IMR-90 (cell line): ENCODE measurements at regions not wholly inside any gene's neighbourhood (a gene's known extent, or its start where the extent isn't known, plus 50 kb on each side); places are given as distances from the start of the nearest gene placed in this dataset.

Source experiments
- ATAC-seq: fragments of 200-7000 bp; cut with Tn5 transposase; 2 replicates; pipeline ENCODE4 v1.9.1; 2020; ENCODE audit warnings: low read depth, mild to moderate bottlenecking, moderate library complexity
- BruUV-seq: library from RNA; stranded (reverse); fragments of 400-500 nt; replicated peaks from 2 replicates; lab custom pipeline; 2021; lab: Mats Ljungman, UMichigan
- CTCF ChIA-PET: fragments of 300-600 bp; formaldehyde crosslinking; extraction: SDS; loops from one replicate; lab custom pipeline; 2021; ENCODE audit warnings: antibody characterized with exemption; lab: Yijun Ruan, JAX
- POLR2A ChIA-PET: fragments of 300-600 bp; sonication (Branson Sonifier 250); formaldehyde crosslinking; loops from one replicate; lab custom pipeline; 2022; ENCODE audit warnings: antibody characterized with exemption; ENCODE audit not compliant: unreplicated experiment; lab: Charles Lee
- DNase-seq: peaks from one replicate; pipeline ENCODE4 v3.0.0; 2013
- H2AFZ ChIP-seq: replicated peaks from 2 replicates; pipeline ENCODE3; 2013; ENCODE audit warnings: low read length, mild to moderate bottlenecking; ENCODE audit not compliant: poor library complexity
- H2AK5ac ChIP-seq: 2 replicates; pipeline ENCODE4 v1.6.1; 2013; ENCODE audit warnings: low read depth, low read length, inconsistent platforms
- H2AK9ac ChIP-seq: replicated peaks from 2 replicates; pipeline ENCODE3; 2013; ENCODE audit warnings: mild to moderate bottlenecking, low read depth, low read length, moderate library complexity; ENCODE audit not compliant: poor library complexity
- H2BK120ac ChIP-seq: 2 replicates; pipeline ENCODE4 v1.6.1; 2013; ENCODE audit warnings: low read depth, low read length, inconsistent platforms
- H2BK15ac ChIP-seq: 3 replicates; pipeline ENCODE4 v1.6.1; 2013; ENCODE audit warnings: low read depth, low read length, inconsistent platforms
- H2BK20ac ChIP-seq: 2 replicates; pipeline ENCODE4 v1.6.1; 2013; ENCODE audit warnings: low read depth, mild to moderate bottlenecking, inconsistent platforms, low read length, moderate library complexity
- H2BK5ac ChIP-seq: 2 replicates; pipeline ENCODE4 v1.6.1; 2013; ENCODE audit warnings: mild to moderate bottlenecking, low read depth, low read length, inconsistent platforms; ENCODE audit not compliant: poor library complexity, severe bottlenecking
- H3K14ac ChIP-seq: replicated peaks from 2 replicates; pipeline ENCODE4 v1.6.1; 2013; ENCODE audit warnings: low read depth, low read length, inconsistent platforms
- H3K18ac ChIP-seq: 2 replicates; pipeline ENCODE4 v1.6.1; 2013; ENCODE audit warnings: low read depth, low read length, control low read depth
- H3K23ac ChIP-seq: 2 replicates; pipeline ENCODE4 v1.6.1; 2013; ENCODE audit warnings: low read depth, low read length, inconsistent platforms
- H3K27ac ChIP-seq: 2 replicates; pipeline ENCODE4 v1.5.1; 2013; ENCODE audit warnings: mild to moderate bottlenecking, control low read depth, low read length; ENCODE audit not compliant: insufficient read depth
- H3K27me3 ChIP-seq: 2 replicates; pipeline ENCODE4 v1.6.1; 2013; ENCODE audit warnings: low read length; ENCODE audit not compliant: control insufficient read depth, insufficient read depth
- H3K36me3 ChIP-seq: 2 replicates; pipeline ENCODE4 v1.6.1; 2013; ENCODE audit warnings: low read length, mixed read lengths; ENCODE audit not compliant: control insufficient read depth, insufficient read depth
- H3K4ac ChIP-seq: 2 replicates; pipeline ENCODE4 v1.6.1; 2013; ENCODE audit warnings: low read depth, low read length, inconsistent platforms
- H3K4me1 ChIP-seq: 2 replicates; pipeline ENCODE4 v1.6.1; 2013; ENCODE audit warnings: low read length, mixed read lengths; ENCODE audit not compliant: control insufficient read depth, insufficient read depth
- H3K4me2 ChIP-seq: 2 replicates; pipeline ENCODE4 v1.6.1; 2013; ENCODE audit warnings: low read depth, mild to moderate bottlenecking, control low read depth, low read length, moderate library complexity
- H3K4me3 ChIP-seq: 2 replicates; pipeline ENCODE4 v1.5.1; 2013; ENCODE audit warnings: low read depth, mild to moderate bottlenecking, control low read depth, low read length, moderate library complexity; ENCODE audit not compliant: insufficient read depth
- H3K56ac ChIP-seq: 2 replicates; pipeline ENCODE4 v1.6.1; 2013; ENCODE audit warnings: low read length, inconsistent platforms; ENCODE audit not compliant: insufficient read depth; ENCODE audit errors: extremely low read depth
- H3K79me1 ChIP-seq, 2 experiments: 2 replicates each; pipeline ENCODE4 v1.6.1; 2013; ENCODE audit warnings: low read length in 2 of 2, inconsistent platforms in 1 of 2, low read depth in 1 of 2
- H3K9ac ChIP-seq: 2 replicates; pipeline ENCODE4 v1.6.1; 2013; ENCODE audit warnings: low read depth, low read length, control low read depth
- H3K9me1 ChIP-seq: 2 replicates; pipeline ENCODE4 v1.6.1; 2013; ENCODE audit warnings: low read length, inconsistent platforms; ENCODE audit not compliant: insufficient read depth
- H3K9me3 ChIP-seq: 2 replicates; pipeline ENCODE4 v1.6.1; 2013; ENCODE audit warnings: low read length; ENCODE audit not compliant: control insufficient read depth, insufficient read depth
- H4K20me1 ChIP-seq: 2 replicates; pipeline ENCODE4 v1.6.1; 2013; ENCODE audit warnings: low read length, inconsistent platforms; ENCODE audit not compliant: insufficient read depth
- H4K5ac ChIP-seq: 2 replicates; pipeline ENCODE4 v1.6.1; 2013; ENCODE audit warnings: mild to moderate bottlenecking, low read depth, low read length, control low read depth
- H4K8ac ChIP-seq, 2 experiments: 2 replicates each; pipeline ENCODE4 v1.6.1; 2013; ENCODE audit warnings: low read depth in 2 of 2, low read length in 2 of 2, control low read depth in 1 of 2, inconsistent platforms in 1 of 2
- H4K91ac ChIP-seq: 2 replicates; pipeline ENCODE4 v1.6.1; 2013; ENCODE audit warnings: low read depth, low read length, inconsistent platforms; ENCODE audit not compliant: insufficient read depth
- NFE2L2 ChIP-seq: fragments of 150-350 bp; IDR thresholded peaks from 2 replicates; pipeline ENCODE4 v1.6.1; 2016; ENCODE audit warnings: low read depth, mild to moderate bottlenecking, low read length
- WGBS, 2 experiments: methylation state at CpG; one replicate each; pipeline versions ENCODE4 v1.1.5 to v1.1.7; 2013; ENCODE audit warnings: missing lambda C conversion rate in 2 of 2; ENCODE audit not compliant: insufficient read length in 1 of 2; ENCODE audit errors: extremely low coverage in 2 of 2; 5-methylcytosine and 5-hydroxymethylcytosine counted together
- dilution Hi-C: fragments of 300-500 bp; cut with HindIII; formaldehyde crosslinking; loops from one replicate; pipeline ENCODE4 v1.14.3; 2018; ENCODE audit warnings: low sequenced_read_pairs; ENCODE audit not compliant: unreplicated experiment
- in situ Hi-C: fragments of 300-500 bp; cut with MboI; formaldehyde crosslinking; loops from 3 replicates; pipeline ENCODE4 v1.14.3; 2019; ENCODE audit warnings: low sequenced_read_pairs, inconsistent platforms, mixed read lengths
- intact Hi-C: fragments of 100-400 bp; cut with micrococcal nuclease; formaldehyde crosslinking; loops from 2 replicates; pipeline ENCODE4 v1.10.0; 2022
- TF ChIP-seq, protein P1 (sequence below): fragments of 150-350 bp; IDR thresholded peaks from 2 replicates; pipeline ENCODE4 v1.6.1; 2016; ENCODE audit warnings: low read depth, mild to moderate bottlenecking, low read length, moderate library complexity, borderline replicate concordance

DNA sequence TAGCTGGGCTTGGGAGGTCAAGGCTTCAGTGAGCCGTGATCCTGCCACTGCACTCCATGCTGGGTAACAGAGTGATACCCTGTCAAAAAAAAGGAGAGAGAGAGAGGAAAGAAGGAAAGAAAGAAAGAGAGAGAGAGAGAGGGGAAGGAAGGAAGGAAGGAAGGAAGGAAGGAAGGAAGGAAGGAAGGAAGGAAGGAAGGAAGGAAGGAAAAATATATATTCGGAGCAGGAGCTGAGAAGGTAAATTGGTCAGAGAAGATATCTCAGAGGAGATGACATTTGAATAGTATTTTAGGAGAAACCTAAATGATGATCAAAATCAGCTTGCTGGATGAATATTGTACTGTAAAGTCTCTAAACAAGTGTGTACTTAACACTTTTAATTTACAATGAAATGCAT, 633.1 kb downstream of the ZPLD1 start:
- dilution Hi-C loops, result no loop called here
- H3K27me3 ChIP-seq, result no peaks in the 10 kb centered on the region
- H2BK20ac ChIP-seq, result no peak overlapping the region
- DNase-seq (no peak), ATAC-seq (no peak)
- H3K4me1 ChIP-seq, result no peaks in the 10 kb centered on the region
- no peak overlapping the region for H3K56ac ChIP-seq
- no peaks in the 10 kb centered on the region for H3K36me3 ChIP-seq
- no peak overlapping the region for H3K14ac ChIP-seq
- in situ Hi-C loops, result no loop called here
- ChIA-PET CTCF (interaction anchor here (0.6 kb wide), 2 partner anchors 20 to 394 kb away, joined by 3 to 4 read pairs; no protein-coding TSS in a partner anchor), POLR2A (no interaction called here)
- no peak overlapping the region for H4K5ac ChIP-seq
- no peak overlapping the region for H3K9ac ChIP-seq
- no peak overlapping the region for H2BK5ac ChIP-seq
- H3K9me1 ChIP-seq, result no peaks in the 10 kb centered on the region
- no peaks in the 10 kb centered on the region for H4K20me1 ChIP-seq
- H3K9me3 ChIP-seq, result 0 out of 2 replicates have a peak, but pooled peaks cover 1% of the 10 kb centered on the region
- no peak overlapping the region for H2AFZ ChIP-seq
- no peak overlapping the region for H2BK15ac ChIP-seq
- BruUV-seq, result no TSS peak
- no peak overlapping the region for H3K18ac ChIP-seq
- H3K4me3 ChIP-seq, result no peak overlapping the region
- no peak overlapping the region for H3K23ac ChIP-seq
- H3K4me2 ChIP-seq, result no peak overlapping the region
- H2AK9ac ChIP-seq, result no peak overlapping the region
- no peak overlapping the region for H4K91ac ChIP-seq
- no peaks in the 10 kb centered on the region for H3K79me1 ChIP-seq
- H2BK120ac ChIP-seq, result no peak overlapping the region
- WGBS, 2 experiments, result 80% methylated on average over 1 of the region's 2 CpGs; no CpG with 5 or more reads in 1 of the 2 experiments
- no peak overlapping the region for H4K8ac ChIP-seq
- H3K4ac ChIP-seq, result no peak overlapping the region
- H3K27ac ChIP-seq, result no peak overlapping the region
- no peak overlapping the region for H2AK5ac ChIP-seq
- TF ChIP-seq, protein P1, sequence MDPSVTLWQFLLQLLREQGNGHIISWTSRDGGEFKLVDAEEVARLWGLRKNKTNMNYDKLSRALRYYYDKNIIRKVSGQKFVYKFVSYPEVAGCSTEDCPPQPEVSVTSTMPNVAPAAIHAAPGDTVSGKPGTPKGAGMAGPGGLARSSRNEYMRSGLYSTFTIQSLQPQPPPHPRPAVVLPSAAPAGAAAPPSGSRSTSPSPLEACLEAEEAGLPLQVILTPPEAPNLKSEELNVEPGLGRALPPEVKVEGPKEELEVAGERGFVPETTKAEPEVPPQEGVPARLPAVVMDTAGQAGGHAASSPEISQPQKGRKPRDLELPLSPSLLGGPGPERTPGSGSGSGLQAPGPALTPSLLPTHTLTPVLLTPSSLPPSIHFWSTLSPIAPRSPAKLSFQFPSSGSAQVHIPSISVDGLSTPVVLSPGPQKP, result no peak
- TF ChIP-seq NFE2L2, result no peak
- intact Hi-C loops, result no loop called here
